MM.1S (cell line): ENCODE measurements at regions not wholly inside any gene's neighbourhood (a gene's known extent, or its start where the extent isn't known, plus 50 kb on each side); places are given as distances from the start of the nearest gene placed in this dataset.

Experiments used
- CTCF ChIP-seq: fragments of 300-600 bp; sonication (generic); IDR thresholded peaks from 2 replicates; pipeline ENCODE4 v1.5.1; 2016; ENCODE audit warnings: antibody characterized with exemption, low read length, mixed read lengths
- EZH2phosphoT487 ChIP-seq: fragments of 300-600 bp; sonication (generic); IDR thresholded peaks from 2 replicates; pipeline ENCODE4 v1.6.1; 2018; ENCODE audit warnings: antibody characterized with exemption, low read length

GRCh38 chr15:27645672-27646071 is 453.4 kb downstream of the OCA2 start:
- TF ChIP-seq CTCF (no peak), EZH2phosphoT487 (no peak)
